Panc1 (cell line): ENCODE measurements at regions not wholly inside any gene's neighbourhood (a gene's known extent, or its start where the extent isn't known, plus 50 kb on each side); places are given as distances from the start of the nearest gene placed in this dataset.

Experiments used
- POLR2AphosphoS5 ChIP-seq: IDR thresholded peaks from 2 replicates; pipeline ENCODE4 v1.6.1; 2012; ENCODE audit warnings: mild to moderate bottlenecking, low read depth, low read length, moderate library complexity
- TF ChIP-seq, protein P1 (sequence below): fragments of 450-650 bp; IDR thresholded peaks from 2 replicates; pipeline ENCODE4 v1.5.1; 2017; ENCODE audit warnings: mild to moderate bottlenecking
- TF ChIP-seq, protein P2 (sequence below), 2 experiments: IDR thresholded peaks; 2 replicates each; pipeline ENCODE4 v1.6.1; 2011 to 2012; ENCODE audit warnings: low read depth in 2 of 2, control low read depth in 1 of 2, low read length in 1 of 2, mild to moderate bottlenecking in 1 of 2, moderate library complexity in 1 of 2; ENCODE audit not compliant: insufficient read depth in 1 of 2

DNA sequence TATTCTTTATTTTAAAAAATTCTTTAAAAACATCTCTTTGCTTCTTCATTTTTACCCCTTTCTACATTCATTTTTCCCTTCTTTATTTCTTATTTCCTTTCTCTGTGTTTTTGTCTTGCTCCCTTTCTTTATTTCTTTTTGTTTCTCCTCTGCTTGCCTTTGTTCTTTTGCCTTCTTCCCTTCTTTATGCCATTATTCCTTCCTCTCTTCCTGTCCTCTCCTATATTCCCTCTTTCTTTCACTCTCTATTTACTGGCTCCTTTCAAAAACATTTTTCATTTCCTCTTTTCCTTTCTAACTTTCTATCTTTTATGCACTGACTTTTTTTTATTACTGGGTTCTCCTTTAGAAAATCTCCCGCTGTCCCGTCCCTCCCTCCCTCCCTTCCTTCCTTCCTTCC, 102.2 kb downstream of the RBMX2 start:
- TF ChIP-seq POLR2AphosphoS5: no peak
- TF ChIP-seq, protein P1, sequence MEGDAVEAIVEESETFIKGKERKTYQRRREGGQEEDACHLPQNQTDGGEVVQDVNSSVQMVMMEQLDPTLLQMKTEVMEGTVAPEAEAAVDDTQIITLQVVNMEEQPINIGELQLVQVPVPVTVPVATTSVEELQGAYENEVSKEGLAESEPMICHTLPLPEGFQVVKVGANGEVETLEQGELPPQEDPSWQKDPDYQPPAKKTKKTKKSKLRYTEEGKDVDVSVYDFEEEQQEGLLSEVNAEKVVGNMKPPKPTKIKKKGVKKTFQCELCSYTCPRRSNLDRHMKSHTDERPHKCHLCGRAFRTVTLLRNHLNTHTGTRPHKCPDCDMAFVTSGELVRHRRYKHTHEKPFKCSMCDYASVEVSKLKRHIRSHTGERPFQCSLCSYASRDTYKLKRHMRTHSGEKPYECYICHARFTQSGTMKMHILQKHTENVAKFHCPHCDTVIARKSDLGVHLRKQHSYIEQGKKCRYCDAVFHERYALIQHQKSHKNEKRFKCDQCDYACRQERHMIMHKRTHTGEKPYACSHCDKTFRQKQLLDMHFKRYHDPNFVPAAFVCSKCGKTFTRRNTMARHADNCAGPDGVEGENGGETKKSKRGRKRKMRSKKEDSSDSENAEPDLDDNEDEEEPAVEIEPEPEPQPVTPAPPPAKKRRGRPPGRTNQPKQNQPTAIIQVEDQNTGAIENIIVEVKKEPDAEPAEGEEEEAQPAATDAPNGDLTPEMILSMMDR: no peak
- TF ChIP-seq, protein P2, sequence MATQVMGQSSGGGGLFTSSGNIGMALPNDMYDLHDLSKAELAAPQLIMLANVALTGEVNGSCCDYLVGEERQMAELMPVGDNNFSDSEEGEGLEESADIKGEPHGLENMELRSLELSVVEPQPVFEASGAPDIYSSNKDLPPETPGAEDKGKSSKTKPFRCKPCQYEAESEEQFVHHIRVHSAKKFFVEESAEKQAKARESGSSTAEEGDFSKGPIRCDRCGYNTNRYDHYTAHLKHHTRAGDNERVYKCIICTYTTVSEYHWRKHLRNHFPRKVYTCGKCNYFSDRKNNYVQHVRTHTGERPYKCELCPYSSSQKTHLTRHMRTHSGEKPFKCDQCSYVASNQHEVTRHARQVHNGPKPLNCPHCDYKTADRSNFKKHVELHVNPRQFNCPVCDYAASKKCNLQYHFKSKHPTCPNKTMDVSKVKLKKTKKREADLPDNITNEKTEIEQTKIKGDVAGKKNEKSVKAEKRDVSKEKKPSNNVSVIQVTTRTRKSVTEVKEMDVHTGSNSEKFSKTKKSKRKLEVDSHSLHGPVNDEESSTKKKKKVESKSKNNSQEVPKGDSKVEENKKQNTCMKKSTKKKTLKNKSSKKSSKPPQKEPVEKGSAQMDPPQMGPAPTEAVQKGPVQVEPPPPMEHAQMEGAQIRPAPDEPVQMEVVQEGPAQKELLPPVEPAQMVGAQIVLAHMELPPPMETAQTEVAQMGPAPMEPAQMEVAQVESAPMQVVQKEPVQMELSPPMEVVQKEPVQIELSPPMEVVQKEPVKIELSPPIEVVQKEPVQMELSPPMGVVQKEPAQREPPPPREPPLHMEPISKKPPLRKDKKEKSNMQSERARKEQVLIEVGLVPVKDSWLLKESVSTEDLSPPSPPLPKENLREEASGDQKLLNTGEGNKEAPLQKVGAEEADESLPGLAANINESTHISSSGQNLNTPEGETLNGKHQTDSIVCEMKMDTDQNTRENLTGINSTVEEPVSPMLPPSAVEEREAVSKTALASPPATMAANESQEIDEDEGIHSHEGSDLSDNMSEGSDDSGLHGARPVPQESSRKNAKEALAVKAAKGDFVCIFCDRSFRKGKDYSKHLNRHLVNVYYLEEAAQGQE (IDR thresholded peaks at IDR 0.05; ENCODE audit: insufficient read depth in 1 of 2, low read depth in 2 of 2, low read length in 1 of 2): no peak
